DMS53 treated with DMSO at 0.1 percent for 48 hours (cell line): ENCODE measurements at regions not wholly inside any gene's neighbourhood (a gene's known extent, or its start where the extent isn't known, plus 50 kb on each side); places are given as distances from the start of the nearest gene placed in this dataset.
"Not testable (repeated sequence)": the region's sequence is repeated elsewhere in the genome, so short reads cannot be mapped to it uniquely, and the experiment has no call there.

Experiments
- DNase-seq: peaks from one replicate; lab custom pipeline; 2025; ENCODE audit not compliant: unreplicated experiment; lab: John Stamatoyannopoulos, UW

GRCh38 chr2:200101922-200102321, 146.5 kb downstream of the MAIP1 start:
- DNase-seq: no peak

- no peak for DNase-seq
Measured at GRCh38 chr2:200102971-200103370, 147.6 kb downstream of the MAIP1 start.

GRCh38 chr2:200104015-200104414, 148.6 kb downstream of the MAIP1 start:
- DNase-seq: no peak

GRCh38 chr2:200107514-200108217, 152.3 kb downstream of the MAIP1 start:
- no peak for DNase-seq

GRCh38 chr2:200109421-200109820, 154.0 kb downstream of the MAIP1 start:
- DNase-seq: no peak

GRCh38 chr2:200110381-200110780, 155.0 kb downstream of the MAIP1 start:
- DNase-seq: no peak

- DNase-seq: not testable (repeated sequence)
Measured at GRCh38 chr2:200113016-200113799, 157.8 kb downstream of the MAIP1 start.

GRCh38 chr2:200119236-200119635, 163.9 kb downstream of the MAIP1 start:
- DNase-seq: no peak

GRCh38 chr2:200121931-200122330, 166.5 kb downstream of the MAIP1 start:
- DNase-seq: no peak

- DNase-seq: no peak
Measured at GRCh38 chr2:200122683-200123082, 167.3 kb downstream of the MAIP1 start.

GRCh38 chr2:200124665-200125368, 169.4 kb downstream of the MAIP1 start:
- DNase-seq: not testable (repeated sequence)

- DNase-seq: no peak
Measured at GRCh38 chr2:200125444-200126284, 170.3 kb downstream of the MAIP1 start.

GRCh38 chr2:200126285-200126670, 170.9 kb downstream of the MAIP1 start:
- DNase-seq: not testable (repeated sequence)

GRCh38 chr2:200126680-200127079, 171.3 kb downstream of the MAIP1 start:
- DNase-seq: not testable (repeated sequence)

GRCh38 chr2:200127848-200128247, 172.5 kb downstream of the MAIP1 start:
- DNase-seq: no peak

GRCh38 chr2:200128296-200128695, 172.9 kb downstream of the MAIP1 start:
- no peak for DNase-seq

GRCh38 chr2:200129721-200130462, 174.5 kb downstream of the MAIP1 start:
- DNase-seq: no peak

- no peak for DNase-seq
Measured at GRCh38 chr2:200130762-200131166, 175.4 kb downstream of the MAIP1 start.

GRCh38 chr2:200131307-200131706, 175.2 kb upstream of the SPATS2L start:
- DNase-seq: no peak

- no peak for DNase-seq
Measured at GRCh38 chr2:200135082-200135481, 171.4 kb upstream of the SPATS2L start.
